GM19238 (cell line): ENCODE measurements at regions not wholly inside any gene's neighbourhood (a gene's known extent, or its start where the extent isn't known, plus 50 kb on each side); places are given as distances from the start of the nearest gene placed in this dataset.
"Not testable (repeated sequence)": the region's sequence is repeated elsewhere in the genome, so short reads cannot be mapped to it uniquely, and the experiment has no call there.

ENCODE experiments used
- DNase-seq: peaks from one replicate; pipeline ENCODE4 v3.0.0; 2011; ENCODE audit warnings: low spot score; ENCODE audit not compliant: insufficient read length

DNA sequence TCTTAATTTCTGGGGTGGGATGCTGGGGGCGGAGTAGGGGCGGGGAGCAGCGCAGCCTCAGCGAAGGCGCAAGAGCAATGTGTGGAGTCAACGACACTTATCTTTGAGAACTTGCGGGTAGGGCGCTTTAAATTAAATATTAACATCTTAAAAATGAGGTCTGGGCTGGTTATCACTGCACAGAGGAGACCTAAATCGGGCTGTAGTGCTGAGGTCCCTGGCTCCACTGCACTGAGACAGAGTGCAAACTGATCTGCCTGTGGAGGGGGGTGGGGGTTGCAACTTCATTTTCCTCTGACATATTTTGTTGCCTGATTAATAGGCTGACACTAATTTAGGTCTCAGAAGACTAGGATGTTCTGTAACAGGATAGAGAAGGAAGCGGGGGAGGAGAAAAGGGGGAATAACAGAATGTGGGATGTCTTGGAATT is 253.0 kb upstream of the FANCL start:
- no peak for DNase-seq

DNA sequence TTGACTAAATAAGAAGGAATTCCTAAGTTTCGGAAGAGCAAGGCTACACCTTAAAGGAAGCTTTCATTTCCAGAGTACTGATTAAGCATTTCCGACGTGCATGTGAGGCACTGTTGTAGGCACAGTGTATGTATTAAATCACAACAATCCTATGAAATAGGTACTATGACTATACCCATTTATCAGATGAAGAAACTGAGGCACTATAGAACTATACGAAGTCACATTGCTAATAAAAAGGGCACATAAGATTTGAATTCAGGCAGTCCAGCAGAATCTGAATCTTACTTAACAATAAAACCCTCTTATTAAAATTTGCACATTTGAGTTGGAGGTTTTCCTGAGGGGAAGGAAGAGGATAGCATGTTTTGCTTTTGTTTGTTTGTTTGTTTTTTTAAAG is 243.5 kb upstream of the FANCL start:
- no peak for DNase-seq

DNA sequence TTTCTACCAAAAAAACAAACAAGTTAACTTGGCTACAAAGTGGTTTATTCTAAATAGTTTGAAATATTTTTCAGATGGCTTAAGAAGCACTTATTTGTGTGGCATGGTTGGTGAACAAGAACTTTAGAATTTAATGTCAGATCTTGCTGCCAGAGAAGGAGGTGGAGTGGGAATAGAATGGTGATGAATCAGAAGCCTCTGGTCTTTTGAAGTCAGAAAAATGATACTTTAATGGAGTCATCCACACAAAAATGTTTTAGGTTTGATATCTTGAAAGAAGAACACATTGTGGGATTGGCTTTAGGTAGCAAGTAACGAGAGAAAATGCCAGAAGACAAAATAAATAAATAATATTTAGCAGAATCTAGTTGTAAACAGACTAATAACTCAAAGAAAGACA is 243.1 kb upstream of the FANCL start:
- DNase-seq: no peak

DNA sequence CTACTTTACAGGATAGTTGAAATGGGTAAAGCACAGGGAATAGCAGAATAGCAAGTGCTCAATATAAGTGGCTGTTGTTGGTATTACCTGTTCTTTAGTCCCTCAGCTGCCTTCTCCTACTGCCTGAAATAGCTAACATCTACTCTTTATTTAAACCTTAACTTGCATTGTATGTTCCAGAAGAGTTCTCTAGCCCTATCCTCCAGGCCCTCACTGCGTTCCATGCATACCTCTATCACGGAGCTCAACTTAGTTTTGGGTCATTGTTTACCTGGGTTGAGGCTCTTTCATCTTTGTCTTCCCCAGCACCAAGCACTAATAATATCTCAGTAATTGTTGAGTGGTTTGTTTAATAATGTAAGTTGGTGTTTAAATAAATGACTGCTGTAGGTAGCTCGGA is 242.2 kb upstream of the FANCL start:
- no peak for DNase-seq

DNA sequence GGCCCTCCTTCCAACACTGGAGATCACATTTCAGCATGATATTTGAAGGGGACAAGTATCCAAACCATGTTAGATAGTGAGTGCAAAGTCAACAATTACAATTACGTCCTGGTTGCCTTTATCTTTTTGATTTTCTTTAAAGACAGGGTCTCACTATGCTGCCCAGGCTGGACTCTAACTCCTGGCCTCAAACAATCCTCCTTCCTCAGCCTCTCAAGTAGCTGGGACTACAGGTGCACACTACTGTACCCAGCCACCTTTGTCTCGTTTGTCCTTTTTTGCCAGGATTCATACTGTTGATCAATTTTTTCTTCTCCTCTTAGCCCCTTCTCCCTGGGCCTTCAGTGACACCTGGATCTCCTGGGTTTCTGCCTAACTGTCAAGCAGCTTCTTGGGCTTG is 240.5 kb upstream of the FANCL start:
- no peak for DNase-seq

DNA sequence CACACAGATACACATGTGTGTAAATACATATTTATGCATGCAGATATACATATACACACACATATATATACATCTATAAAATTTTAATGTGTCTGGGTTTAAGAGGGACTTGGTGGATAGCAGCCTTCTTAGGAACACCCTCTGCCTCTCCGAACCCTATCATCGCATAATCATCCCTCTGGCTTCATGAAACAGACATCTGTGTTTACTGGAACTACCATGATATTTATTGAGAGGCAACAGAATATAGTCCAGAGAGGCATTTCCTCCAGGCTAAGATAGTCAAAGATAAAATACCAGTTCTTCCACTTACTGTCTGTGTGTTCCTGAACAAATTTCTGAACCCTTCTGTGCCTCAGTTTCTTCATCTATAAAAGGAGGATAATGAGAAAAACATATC is 239.0 kb upstream of the FANCL start:
- no peak for DNase-seq

DNA sequence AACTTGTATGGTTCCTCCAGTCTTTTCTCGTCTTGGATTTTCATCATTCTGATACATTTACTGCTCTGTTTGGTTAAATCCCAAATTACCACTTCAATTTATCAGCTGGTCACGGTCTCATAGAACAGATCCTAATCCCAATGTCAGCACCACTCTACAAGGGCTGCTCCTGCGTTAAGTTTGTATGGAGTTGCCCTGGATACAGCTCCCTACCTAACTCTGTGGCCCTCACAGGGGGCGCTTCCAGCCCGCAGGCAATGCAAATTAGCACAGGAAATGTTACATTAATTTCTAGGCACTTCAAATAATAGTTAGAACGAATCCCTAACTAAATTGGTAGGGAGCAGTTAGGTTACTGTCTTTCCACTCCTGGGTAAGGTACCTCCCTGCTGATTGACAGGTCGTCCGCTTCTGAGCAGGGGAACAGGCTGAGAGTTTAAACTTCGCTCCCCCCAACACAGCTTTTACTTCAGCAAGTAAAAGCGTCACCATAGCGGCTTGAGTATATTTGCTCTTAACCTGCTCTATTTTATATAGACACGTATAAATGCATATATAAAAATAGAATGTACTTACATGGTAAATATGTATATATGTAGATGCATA is 238.5 kb upstream of the FANCL start:
- DNase-seq: no peak

DNA sequence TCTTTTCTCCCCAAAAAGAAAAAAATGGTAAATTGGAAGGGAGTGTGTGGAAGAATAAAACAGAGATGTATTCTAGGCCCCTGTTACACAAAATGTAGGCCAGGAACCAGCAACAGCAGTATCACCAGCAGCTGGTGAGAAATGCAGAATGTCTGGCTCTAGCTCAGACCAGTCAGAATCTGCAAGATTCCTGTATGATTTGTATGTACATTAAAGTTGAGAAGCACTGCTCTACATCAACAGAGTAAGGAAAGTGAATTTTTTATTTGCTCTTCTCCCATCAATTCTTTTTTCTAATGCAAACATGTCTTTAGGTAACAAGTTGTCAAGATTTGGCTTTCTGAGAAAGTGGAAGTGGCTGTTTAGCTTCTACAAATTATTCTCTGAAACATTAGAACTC is 235.4 kb upstream of the FANCL start:
- no peak for DNase-seq

DNA sequence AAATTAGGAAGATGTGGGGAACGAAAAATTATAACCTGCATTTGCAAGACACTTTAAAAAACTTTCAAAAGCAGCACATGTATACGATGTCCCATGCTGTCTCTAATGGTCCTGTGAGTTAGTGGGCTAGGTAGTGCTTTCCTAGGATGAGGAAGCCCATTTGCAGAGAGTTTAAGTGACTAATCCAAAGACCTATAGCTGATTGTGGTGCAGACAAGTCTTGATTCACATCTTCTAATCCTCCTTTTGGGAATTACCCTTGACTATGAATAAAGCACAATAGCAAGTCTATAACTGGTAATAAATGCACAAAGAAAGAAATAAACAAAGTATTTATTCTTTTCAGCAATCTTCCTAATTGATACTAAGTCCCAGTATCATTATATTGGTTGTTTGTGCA is 234.6 kb upstream of the FANCL start:
- DNase-seq: no peak

DNA sequence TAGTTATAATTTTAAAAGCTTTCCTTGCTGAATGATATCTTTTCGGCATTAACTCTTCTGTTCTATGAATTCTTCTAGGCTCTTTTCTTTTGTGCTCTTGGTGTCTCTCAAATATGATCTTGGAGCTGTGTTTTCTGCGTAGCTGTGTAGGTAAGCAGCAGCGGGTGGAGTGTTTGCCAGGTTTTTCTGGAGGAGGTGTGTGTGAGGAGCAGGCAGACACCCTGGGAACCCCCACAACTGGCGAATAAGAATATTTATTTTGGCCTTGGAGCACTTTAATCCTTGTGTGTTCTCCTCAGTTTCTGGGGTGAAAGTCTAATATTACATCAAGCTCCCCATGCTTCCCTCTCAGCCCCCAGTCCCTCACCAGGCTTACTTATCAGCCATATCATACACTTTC is 232.0 kb upstream of the FANCL start:
- no peak for DNase-seq

DNA sequence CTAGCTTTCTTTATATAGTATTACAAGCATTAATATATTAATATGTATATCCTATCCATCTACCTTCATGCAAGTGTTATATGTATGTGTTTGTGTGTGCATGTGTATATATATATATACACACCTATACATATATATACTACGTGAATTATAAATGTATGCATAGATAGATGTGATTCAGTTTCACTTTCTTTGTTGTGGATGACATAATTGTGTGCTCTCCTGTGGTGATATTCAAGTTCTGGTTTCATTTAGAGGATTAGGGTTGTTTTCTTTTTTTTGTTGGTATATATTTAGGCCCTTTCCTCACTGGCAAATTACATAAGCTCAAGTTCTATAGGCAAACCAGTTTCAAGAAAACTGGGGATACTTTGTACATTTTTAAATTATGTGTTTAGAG is 225.7 kb upstream of the FANCL start:
- DNase-seq: no peak

DNA sequence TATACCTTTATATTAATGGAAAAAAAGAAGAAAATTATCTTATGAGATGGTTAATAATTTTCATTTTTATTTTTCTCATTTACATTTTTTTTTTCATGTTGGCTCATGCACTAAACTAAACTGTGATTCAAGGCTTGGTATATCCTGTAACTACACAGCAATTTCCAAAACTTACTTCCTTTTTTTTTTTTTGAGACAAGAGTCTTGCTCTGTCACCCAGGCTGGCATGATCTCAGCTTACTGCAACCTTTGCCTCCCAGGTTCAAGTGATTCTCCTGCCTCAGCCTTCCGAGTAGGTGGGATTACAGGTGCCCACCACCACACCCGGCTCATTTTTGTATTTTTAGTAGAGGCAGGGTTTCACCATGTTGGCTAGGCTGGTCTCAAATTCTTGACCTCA is 224.9 kb upstream of the FANCL start:
- DNase-seq: not testable (repeated sequence)

DNA sequence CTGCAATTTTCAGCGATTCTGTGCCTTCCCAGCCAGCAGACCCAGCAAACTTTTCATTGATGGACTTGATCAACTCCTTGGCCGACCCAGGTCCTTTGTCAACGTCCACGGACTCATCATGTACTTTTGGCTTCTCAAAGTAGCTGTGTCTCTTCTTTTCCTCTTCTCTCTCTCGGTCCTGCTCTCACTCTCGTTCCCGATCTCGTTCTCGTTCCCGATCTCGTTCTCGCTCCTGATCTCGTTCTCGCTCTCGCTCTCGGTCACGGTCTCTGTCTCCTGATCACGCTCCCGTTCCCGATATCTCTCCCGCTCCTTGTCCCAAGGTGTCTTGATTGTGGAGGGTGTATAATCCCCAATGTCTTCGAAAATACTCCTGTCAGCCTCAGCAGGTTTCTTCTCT is 219.5 kb upstream of the FANCL start:
- DNase-seq: no peak

DNA sequence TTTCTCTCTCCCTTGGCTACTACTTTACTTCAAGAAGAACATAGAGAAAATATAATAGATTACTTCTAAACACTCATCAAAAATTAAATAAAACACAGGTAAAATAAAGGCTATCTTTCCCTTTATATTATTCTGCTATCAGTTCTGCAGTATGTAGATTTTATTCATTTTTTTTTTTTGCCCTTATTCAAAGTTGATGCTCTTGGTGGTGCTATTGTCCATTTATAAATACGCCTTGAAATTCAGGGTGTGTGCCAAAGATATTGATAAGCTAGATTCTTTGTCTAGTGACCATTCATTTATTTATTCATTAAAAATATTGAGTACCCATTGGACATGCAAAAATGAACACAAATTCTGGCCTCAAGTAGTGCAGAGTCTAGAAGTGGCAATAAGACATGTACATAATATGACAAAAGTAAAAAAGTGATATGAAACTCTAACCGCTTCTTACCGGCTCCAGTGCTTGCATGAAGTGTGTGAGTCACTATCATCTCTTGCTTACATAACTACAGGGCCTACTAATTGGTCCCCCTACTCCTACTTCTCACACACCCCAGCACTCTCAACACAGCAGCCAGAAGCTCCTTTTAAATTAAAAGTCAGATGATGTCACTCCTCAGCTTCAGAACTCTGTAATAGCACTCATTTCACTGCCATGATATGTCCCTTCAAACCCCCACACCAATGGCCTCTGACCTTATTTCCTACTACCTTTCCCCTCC is 208.3 kb upstream of the FANCL start:
- DNase-seq: peak; percentile 9

DNA sequence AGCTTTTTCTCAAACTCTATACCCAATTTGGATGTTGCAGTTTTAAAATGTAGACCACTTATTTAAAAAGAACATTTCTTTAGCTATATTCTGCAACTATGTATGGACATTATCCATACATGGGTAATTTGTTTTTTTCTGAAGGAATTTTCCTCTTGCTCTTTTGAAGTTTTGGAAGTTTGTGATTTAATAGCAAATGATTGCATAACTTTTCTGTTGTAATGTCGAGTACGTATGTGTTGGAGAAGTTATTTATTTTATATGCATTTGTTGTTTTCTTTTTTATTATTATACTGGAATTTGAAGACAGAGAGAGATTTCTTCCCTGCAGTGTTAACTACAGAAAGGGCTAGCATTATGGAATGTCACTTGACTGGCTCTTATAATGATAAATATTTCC is 207.7 kb upstream of the FANCL start:
- no peak for DNase-seq

DNA sequence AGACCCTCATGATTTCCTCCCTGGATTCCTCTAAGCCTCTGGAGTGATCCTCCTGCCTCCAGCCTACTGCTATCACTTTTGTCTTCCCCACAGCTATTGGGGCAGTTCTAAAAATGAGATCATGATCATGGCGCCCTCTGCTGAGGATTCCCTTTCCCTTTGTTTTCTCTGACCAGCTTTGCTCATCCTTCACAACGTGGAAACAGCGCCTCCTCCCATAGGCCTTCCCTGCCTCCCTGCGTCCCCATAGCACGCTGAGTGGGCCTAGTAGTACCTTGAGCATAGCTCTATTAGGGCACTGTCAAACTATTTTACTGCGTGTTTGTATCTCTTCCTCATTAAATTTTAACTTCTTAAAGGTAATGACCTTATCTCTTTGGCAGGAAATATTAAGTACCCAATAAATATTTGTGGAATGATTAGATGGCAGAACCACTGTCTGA is 207.0 kb upstream of the FANCL start:
- DNase-seq: no peak

DNA sequence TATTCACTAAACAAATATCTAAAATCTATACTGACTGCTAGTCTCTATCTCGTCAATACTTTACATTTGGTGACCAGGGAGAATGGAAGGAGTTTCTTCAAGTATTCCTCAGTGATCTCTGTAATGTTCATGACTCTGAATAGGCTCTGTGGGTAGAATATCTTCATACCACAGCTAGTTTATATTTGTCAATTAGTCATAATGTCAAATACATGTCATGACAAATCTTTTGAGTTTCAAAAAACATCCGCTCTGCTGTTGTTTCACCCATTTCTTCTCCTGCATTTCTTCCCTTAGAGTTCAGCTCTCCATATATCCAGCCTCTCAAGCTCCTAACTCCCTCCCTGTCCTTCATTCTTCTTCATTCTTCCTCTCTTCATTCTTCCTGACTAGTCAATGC is 206.5 kb upstream of the FANCL start:
- DNase-seq: no peak

DNA sequence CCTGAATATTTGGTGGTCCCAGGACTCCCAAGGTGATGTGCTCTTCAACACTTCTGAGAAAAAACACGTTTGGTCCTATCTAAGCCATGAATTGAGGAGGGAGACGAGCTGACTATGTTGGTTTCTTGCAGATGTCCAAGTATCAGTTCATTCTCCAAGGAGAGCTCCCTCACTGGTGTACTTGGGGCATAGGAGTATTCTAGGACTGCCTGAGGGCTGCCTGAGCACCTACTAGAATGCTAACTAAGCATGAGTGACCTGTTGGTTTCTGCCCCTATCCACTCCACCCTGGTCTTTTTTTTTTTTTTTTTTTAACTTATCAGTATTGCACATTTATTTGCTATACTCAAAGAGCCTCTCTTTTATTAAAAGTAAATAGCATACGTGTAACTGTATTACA is 200.5 kb upstream of the FANCL start:
- no peak for DNase-seq

DNA sequence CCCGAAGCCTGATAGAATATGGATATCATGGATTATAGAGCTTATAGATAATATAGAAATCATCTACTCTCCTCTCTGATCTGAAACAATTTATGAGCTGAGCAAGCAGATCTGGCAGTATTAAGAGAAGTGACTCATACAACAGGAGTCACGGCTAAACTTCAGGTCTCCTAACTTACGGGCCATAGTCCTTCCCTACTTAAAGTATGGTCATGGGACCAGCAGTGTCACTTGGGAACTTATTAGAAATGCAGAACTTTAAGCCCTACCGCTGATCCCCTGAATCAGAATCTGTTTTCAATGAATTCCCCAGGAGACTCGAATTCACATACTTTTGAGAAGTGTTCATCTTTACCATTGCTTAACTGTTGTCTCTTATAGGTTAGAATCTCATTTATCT is 195.7 kb upstream of the FANCL start:
- no peak for DNase-seq

DNA sequence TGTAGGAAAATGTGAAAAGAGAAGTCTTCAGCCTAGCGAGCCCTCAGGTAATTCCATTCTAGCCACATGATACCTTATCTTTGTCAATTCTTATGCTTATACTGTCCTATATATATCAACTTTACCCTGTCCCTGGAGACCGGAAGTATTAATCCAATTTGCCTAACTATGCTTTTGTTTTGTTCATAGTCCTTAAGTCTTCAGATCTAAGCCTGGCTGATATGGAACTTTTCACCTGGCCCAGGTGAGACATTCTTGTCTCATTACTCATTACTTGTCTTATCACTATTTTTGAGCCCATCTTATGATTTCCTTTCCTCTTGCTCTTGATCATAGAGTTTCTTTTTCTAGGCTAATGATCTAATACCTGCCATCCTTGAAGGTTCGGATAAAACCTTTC is 194.1 kb upstream of the FANCL start:
- DNase-seq: no peak

DNA sequence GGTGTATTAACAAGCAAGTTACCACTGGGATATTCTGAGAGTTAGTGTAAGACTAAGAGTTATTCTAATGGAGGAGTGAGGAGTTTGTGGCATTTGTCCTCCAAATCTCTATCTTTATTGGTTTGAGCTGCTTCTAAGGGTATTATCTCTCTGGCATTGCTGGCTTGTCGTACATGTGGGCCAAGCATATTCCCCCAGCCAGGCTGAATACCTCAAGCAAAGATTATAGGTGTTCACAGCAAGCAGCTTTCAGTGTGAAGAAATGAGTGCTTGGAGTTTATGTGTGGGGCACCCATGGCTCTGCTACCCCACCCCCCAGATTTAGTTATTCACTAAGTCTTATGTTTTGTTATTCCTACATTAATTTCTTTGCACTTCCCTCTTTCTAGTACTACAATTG is 193.6 kb upstream of the FANCL start:
- DNase-seq: no peak

DNA sequence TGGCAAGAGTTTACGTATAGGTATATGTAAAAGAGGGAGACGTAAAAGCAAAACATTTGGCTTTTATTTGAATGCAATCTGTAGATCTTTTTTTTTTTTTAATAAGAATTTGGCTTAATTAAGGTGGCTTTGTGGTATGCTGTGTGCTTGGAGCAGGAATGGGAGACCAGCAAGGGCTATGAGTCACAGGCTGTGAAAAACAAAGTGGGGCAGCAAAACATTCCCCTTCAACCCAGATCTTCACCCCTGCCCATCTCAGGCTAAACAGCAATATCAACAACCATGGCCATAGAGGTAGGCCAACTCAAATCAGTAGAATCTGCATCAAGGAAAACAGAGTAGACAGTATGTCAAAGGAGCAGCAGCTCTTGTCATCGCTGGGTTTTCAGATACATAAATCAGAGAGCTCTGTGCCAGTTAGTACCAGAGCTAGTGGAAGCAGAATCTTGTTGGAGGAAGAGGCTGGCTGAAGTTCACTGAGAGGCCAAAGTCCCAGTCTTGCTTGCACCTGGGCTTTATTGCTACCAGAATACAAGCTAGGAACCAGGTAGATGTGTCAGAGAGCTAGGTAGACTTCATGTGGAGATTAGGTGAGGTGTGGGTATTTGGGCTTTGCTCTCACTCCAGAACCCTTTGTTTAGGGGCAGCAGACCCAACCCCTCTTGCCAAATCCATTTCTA is 191.5 kb upstream of the FANCL start:
- DNase-seq: no peak
